GM12878 (cell line): ENCODE measurements at regions not wholly inside any gene's neighbourhood (a gene's known extent, or its start where the extent isn't known, plus 50 kb on each side); places are given as distances from the start of the nearest gene placed in this dataset.

Experiments
- ATAC-seq: fragments of 200-7000 bp; cut with Tn5 transposase; 3 replicates; pipeline ENCODE4 v1.9.1; 2020; ENCODE audit warnings: mild to moderate bottlenecking, moderate library complexity
- BruUV-seq: library from RNA; stranded (reverse); fragments of 400-500 nt; replicated peaks from 2 replicates; lab custom pipeline; 2021; lab: Mats Ljungman, UMichigan
- CTCF ChIA-PET: fragments of 300-600 bp; sonication (Branson Sonifier 250); formaldehyde crosslinking; extraction: SDS; loops from one replicate; lab custom pipeline; 2021; ENCODE audit warnings: inconsistent platforms; lab: Yijun Ruan, JAX
- POLR2A ChIA-PET: fragments of 350-600 bp; formaldehyde crosslinking; extraction: SDS; loops from one replicate; lab custom pipeline; 2021; ENCODE audit warnings: inconsistent platforms; lab: Charles Lee
- RAD21 ChIA-PET: fragments of 300-600 bp; sonication (Branson Sonifier 250); formaldehyde crosslinking; loops from one replicate; lab custom pipeline; 2023; ENCODE audit warnings: antibody characterized with exemption; ENCODE audit not compliant: unreplicated experiment; lab: Charles Lee
- SMC1A ChIA-PET: fragments of 300-600 bp; sonication (Branson Sonifier 250); formaldehyde crosslinking; loops from one replicate; lab custom pipeline; 2023; ENCODE audit not compliant: unreplicated experiment, uncharacterized antibody; lab: Charles Lee
- DNase-seq: peaks from one replicate; pipeline ENCODE4 v3.0.0-alpha.2; 2011; ENCODE audit warnings: low read depth, low spot score
- FAIRE-seq: peaks from 3 replicates; lab custom pipeline; 2011; peaks lifted over from hg19 to GRCh38; lab: Jason Lieb, UNC
- H2AFZ ChIP-seq: 2 replicates; pipeline ENCODE4 v1.6.0; 2011; ENCODE audit warnings: low read depth, low read length, control low read depth; ENCODE audit not compliant: control insufficient read depth
- H3K27ac ChIP-seq: 2 replicates; pipeline ENCODE4 v1.5.1; 2011; ENCODE audit warnings: control low read depth; ENCODE audit not compliant: control insufficient read depth, insufficient read depth
- H3K27me3 ChIP-seq, 2 experiments: replicated peaks in 1 of 2; 2 replicates each; pipeline versions ENCODE4 v1.6.0 to v1.6.1; 2011; ENCODE audit warnings: low read length in 1 of 2; ENCODE audit not compliant: control insufficient read depth in 2 of 2, insufficient read depth in 2 of 2
- H3K36me3 ChIP-seq, 2 experiments: 2 replicates each; pipeline ENCODE4 v1.5.1; 2011; ENCODE audit warnings: low read length in 1 of 2; ENCODE audit not compliant: control insufficient read depth in 2 of 2, insufficient read depth in 2 of 2
- H3K4me1 ChIP-seq: 2 replicates; pipeline ENCODE4 v1.6.1; 2011; ENCODE audit warnings: mild to moderate bottlenecking, low read length, moderate library complexity, mixed read lengths; ENCODE audit not compliant: control insufficient read depth, insufficient read depth
- H3K4me2 ChIP-seq: 2 replicates; pipeline ENCODE4 v1.6.0; 2011; ENCODE audit warnings: control low read depth; ENCODE audit not compliant: control insufficient read depth, insufficient read depth
- H3K4me3 ChIP-seq: fragments of 200-600 bp; sonication (generic); 2 replicates; pipeline ENCODE4 v1.5.1; 2016
- H3K79me2 ChIP-seq: 2 replicates; pipeline ENCODE4 v1.6.0; 2011; ENCODE audit warnings: low read length; ENCODE audit not compliant: control insufficient read depth, insufficient read depth
- H3K9ac ChIP-seq: 2 replicates; pipeline ENCODE4 v1.8.0; 2011; ENCODE audit warnings: low read length, control low read depth, mixed read lengths; ENCODE audit not compliant: control insufficient read depth, insufficient read depth
- H3K9me3 ChIP-seq: replicated peaks from 3 replicates; pipeline ENCODE4 v1.5.1; 2011; ENCODE audit warnings: mild to moderate bottlenecking, low read length; ENCODE audit not compliant: control insufficient read depth, insufficient read depth
- H4K20me1 ChIP-seq: 2 replicates; pipeline ENCODE4 v1.6.0; 2011; ENCODE audit not compliant: control insufficient read depth, insufficient read depth
- BCL3 ChIP-seq: IDR thresholded peaks from 2 replicates; pipeline ENCODE4 v1.6.1; 2011; ENCODE audit warnings: borderline replicate concordance, low read depth, mild to moderate bottlenecking, moderate library complexity, low read length; ENCODE audit not compliant: insufficient read depth, poor library complexity, severe bottlenecking
- ELK1 ChIP-seq: IDR thresholded peaks from 2 replicates; pipeline ENCODE4 v1.6.1; 2012; ENCODE audit warnings: low read depth, low read length, improper control_type of control experiment
- GABPA ChIP-seq: IDR thresholded peaks from 2 replicates; pipeline ENCODE4 v1.6.1; 2014; ENCODE audit warnings: antibody characterized with exemption, low read depth, mild to moderate bottlenecking, inconsistent platforms
- HCFC1 ChIP-seq: fragments of 150-350 bp; IDR thresholded peaks from 2 replicates; pipeline ENCODE4 v1.6.1; 2014; ENCODE audit warnings: low read length
- HDGF ChIP-seq: fragments of 450-650 bp; IDR thresholded peaks from 2 replicates; pipeline ENCODE4 v1.6.1; 2016; ENCODE audit warnings: antibody characterized with exemption
- MXI1 ChIP-seq: fragments of 150-350 bp; IDR thresholded peaks from 2 replicates; pipeline ENCODE4 v1.6.1; 2011; ENCODE audit warnings: low read depth, mild to moderate bottlenecking, inconsistent platforms, low read length, improper control_type of control experiment
- NR2C1 ChIP-seq: fragments of 450-650 bp; IDR thresholded peaks from 2 replicates; pipeline ENCODE4 v1.6.1; 2017; ENCODE audit warnings: antibody characterized with exemption, mild to moderate bottlenecking, moderate library complexity
- RELA ChIP-seq: fragments of 450-650 bp; IDR thresholded peaks from 2 replicates; pipeline ENCODE4 v1.8.0; 2014; ENCODE audit warnings: borderline replicate concordance; ENCODE audit not compliant: partially characterized antibody
- RFX5 ChIP-seq: IDR thresholded peaks from 2 replicates; pipeline ENCODE4 v1.6.1; 2011; ENCODE audit warnings: low read depth, low read length, improper control_type of control experiment
- SP1 ChIP-seq: IDR thresholded peaks from one replicate; pipeline ENCODE4 v1.6.1; 2011; ENCODE audit warnings: low read depth, low read length
- SPI1 ChIP-seq: IDR thresholded peaks from 2 replicates; pipeline ENCODE4 v1.6.1; 2011; ENCODE audit warnings: low read depth, mild to moderate bottlenecking, low read length, moderate library complexity, borderline replicate concordance; ENCODE audit not compliant: insufficient read depth
- SRF ChIP-seq, 2 experiments: IDR thresholded peaks; 2 replicates each; pipeline ENCODE4 v1.6.1; 2011; ENCODE audit warnings: low read depth in 2 of 2, low read length in 2 of 2, mild to moderate bottlenecking in 1 of 2, moderate library complexity in 1 of 2
- STAT3 ChIP-seq: IDR thresholded peaks from 2 replicates; pipeline ENCODE4 v1.6.1; 2011; ENCODE audit warnings: low read depth, low read length, improper control_type of control experiment
- WGBS: methylation state at CpG from one replicate; pipeline ENCODE4 v1.1.6; 2016; ENCODE audit warnings: low lambda C conversion rate; ENCODE audit not compliant: insufficient replicate concordance, insufficient coverage; ENCODE audit errors: missing lambda C conversion rate; 5-methylcytosine and 5-hydroxymethylcytosine counted together
- in situ Hi-C: fragments of 300-500 bp; cut with MboI; formaldehyde crosslinking; loops from 9 replicates; pipeline ENCODE4 v1.14.3; 2018; ENCODE audit warnings: mixed read lengths
- intact Hi-C: fragments of 100-400 bp; cut with micrococcal nuclease; formaldehyde crosslinking; loops from one replicate; pipeline ENCODE4 v1.14.2; 2022; ENCODE audit not compliant: unreplicated experiment
- TF ChIP-seq, protein P1 (sequence below): fragments of 450-650 bp; IDR thresholded peaks from 2 replicates; pipeline ENCODE4 v1.6.1; 2017; ENCODE audit warnings: borderline replicate concordance
- TF ChIP-seq, protein P2 (sequence below): IDR thresholded peaks from 2 replicates; pipeline ENCODE4 v1.6.1; 2011; ENCODE audit warnings: borderline replicate concordance, low read depth, mild to moderate bottlenecking, moderate library complexity, mixed read lengths, low read length; ENCODE audit not compliant: insufficient read depth; ENCODE audit errors: extremely low read length

DNA sequence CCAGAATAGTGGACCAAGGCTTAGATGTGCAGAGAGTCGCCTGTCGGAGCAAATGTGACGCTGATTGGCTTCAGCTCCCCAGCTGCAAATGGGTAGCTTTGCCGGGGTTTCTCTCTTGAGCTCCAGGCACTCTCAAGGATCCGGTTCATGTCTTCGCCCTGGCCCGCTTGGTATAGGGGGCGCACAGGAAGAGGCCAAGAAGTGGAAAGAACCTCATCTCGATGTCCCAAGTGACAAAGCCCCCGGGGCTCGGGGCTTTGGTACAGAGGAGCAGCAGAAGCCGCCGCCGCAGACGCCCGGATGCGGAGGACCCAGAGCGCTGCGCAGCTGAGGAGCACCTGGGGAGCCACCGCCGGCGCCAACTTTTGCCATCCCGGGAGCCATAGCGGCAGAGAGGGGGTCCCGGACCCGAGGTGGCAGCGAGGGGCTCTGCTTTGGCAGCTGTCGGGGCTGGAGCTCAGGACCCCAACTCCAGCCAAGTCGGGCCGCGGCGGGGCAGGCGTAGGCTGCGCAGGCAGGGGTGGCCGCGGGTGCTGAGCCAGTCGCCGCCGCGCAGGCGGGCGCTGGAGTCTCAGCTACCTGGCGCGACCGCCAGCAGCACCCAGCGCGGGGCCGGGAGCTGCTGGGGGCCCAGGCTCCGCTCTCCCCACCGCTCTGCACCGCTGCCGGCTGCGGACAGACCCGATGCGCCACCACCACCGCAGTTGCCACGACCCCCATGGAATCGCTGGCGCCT is 466.6 kb downstream of the XPNPEP1 start:
- Histone ChIP-seq H3K4me3 (no peak overlapping the region), H3K36me3 (no peaks in the 10 kb centered on the region), H3K4me1 (no peaks in the 10 kb centered on the region), H3K4me2 (no peak overlapping the region), H3K27ac (no peak overlapping the region), H2AFZ (no peak overlapping the region), H3K9ac (no peak overlapping the region), H3K9me3 (no peaks in the 10 kb centered on the region), H3K27me3 (peaks cover 0 to 2% of the 10 kb centered on the region in 2 experiments; a peak in 3 of 4 replicates), H4K20me1 (no peaks in the 10 kb centered on the region), H3K79me2 (no peaks in the 10 kb centered on the region)
- no peak for FAIRE-seq
- intact Hi-C loops (no loop called here), in situ Hi-C loops (no loop called here)
- POLR2A ChIA-PET, result no interaction called here
- no TSS peak for BruUV-seq
- RAD21 ChIA-PET, result no interaction called here
- ATAC-seq, result no peak
- DNase-seq, result no peak
- WGBS, result 41% methylated on average over 54 of the region's 59 CpGs
- CTCF ChIA-PET, result no interaction called here
- SMC1A ChIA-PET, result no interaction called here
- TF ChIP-seq MXI1 (no peak), STAT3 (no peak), GABPA (no peak), SPI1 (no peak), NR2C1 (no peak), RFX5 (no peak), SRF (IDR thresholded peaks at IDR 0.05; ENCODE audit: low read depth in 2 of 2, low read length in 2 of 2) (no peak), BCL3 (no peak), HCFC1 (no peak), HDGF (no peak), SP1 (no peak), RELA (no peak), ELK1 (no peak)
- TF ChIP-seq, protein P1, sequence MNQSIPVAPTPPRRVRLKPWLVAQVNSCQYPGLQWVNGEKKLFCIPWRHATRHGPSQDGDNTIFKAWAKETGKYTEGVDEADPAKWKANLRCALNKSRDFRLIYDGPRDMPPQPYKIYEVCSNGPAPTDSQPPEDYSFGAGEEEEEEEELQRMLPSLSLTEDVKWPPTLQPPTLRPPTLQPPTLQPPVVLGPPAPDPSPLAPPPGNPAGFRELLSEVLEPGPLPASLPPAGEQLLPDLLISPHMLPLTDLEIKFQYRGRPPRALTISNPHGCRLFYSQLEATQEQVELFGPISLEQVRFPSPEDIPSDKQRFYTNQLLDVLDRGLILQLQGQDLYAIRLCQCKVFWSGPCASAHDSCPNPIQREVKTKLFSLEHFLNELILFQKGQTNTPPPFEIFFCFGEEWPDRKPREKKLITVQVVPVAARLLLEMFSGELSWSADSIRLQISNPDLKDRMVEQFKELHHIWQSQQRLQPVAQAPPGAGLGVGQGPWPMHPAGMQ, result no peak
- TF ChIP-seq, protein P2, sequence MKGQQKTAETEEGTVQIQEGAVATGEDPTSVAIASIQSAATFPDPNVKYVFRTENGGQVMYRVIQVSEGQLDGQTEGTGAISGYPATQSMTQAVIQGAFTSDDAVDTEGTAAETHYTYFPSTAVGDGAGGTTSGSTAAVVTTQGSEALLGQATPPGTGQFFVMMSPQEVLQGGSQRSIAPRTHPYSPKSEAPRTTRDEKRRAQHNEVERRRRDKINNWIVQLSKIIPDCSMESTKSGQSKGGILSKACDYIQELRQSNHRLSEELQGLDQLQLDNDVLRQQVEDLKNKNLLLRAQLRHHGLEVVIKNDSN, result no peak
